Keratinocyte (primary cell): ENCODE measurements at regions not wholly inside any gene's neighbourhood (a gene's known extent, or its start where the extent isn't known, plus 50 kb on each side); places are given as distances from the start of the nearest gene placed in this dataset.

Experiments used
- DNase-seq: peaks from one replicate; pipeline ENCODE4 v3.0.0-alpha.2; 2011; ENCODE audit warnings: low read depth, missing footprints, low spot score
- FAIRE-seq: peaks from 2 replicates; lab custom pipeline; 2011; peaks lifted over from hg19 to GRCh38; lab: Jason Lieb, UNC
- H2AFZ ChIP-seq: 2 replicates; pipeline ENCODE4 v1.6.0; 2012; ENCODE audit warnings: low read length, control low read depth, inconsistent platforms; ENCODE audit not compliant: control insufficient read depth
- H3K27ac ChIP-seq: 2 replicates; pipeline ENCODE4 v1.5.1; 2011; ENCODE audit warnings: low read length; ENCODE audit not compliant: control insufficient read depth, insufficient read depth
- H3K27me3 ChIP-seq: 3 replicates; pipeline ENCODE4 v1.6.0; 2011; ENCODE audit warnings: low read length; ENCODE audit not compliant: control insufficient read depth, insufficient read depth; ENCODE audit errors: extremely low read depth
- H3K36me3 ChIP-seq, 2 experiments: 2 replicates in 1 of 2; 3 replicates in 1 of 2; pipeline ENCODE4 v1.5.1; 2011; ENCODE audit warnings: low read length in 2 of 2, mild to moderate bottlenecking in 1 of 2; ENCODE audit not compliant: control insufficient read depth in 2 of 2, insufficient read depth in 2 of 2; ENCODE audit errors: extremely low read depth in 1 of 2
- H3K4me1 ChIP-seq: 3 replicates; pipeline ENCODE4 v1.5.1; 2011; ENCODE audit warnings: low read length; ENCODE audit not compliant: control insufficient read depth, insufficient read depth; ENCODE audit errors: extremely low read depth
- H3K4me2 ChIP-seq: 3 replicates; pipeline ENCODE4 v1.6.0; 2011; ENCODE audit warnings: low read depth, low read length; ENCODE audit not compliant: control insufficient read depth, insufficient read depth; ENCODE audit errors: extremely low read depth
- H3K4me3 ChIP-seq, 3 experiments: fragments of 200-600 bp in 1 of 3; sonication (generic) in 1 of 3; 2 replicates in 2 of 3; 3 replicates in 1 of 3; pipeline ENCODE4 v1.5.1; 2011 to 2016; ENCODE audit warnings: low read length in 3 of 3, mild to moderate bottlenecking in 3 of 3, control low read depth in 2 of 3, inconsistent platforms in 1 of 3, low read depth in 1 of 3, mixed read lengths in 1 of 3, mixed run types in 1 of 3, moderate library complexity in 1 of 3; ENCODE audit not compliant: control insufficient read depth in 2 of 3, insufficient read depth in 2 of 3; ENCODE audit errors: extremely low read depth in 1 of 3
- H3K79me2 ChIP-seq: 2 replicates; pipeline ENCODE4 v1.6.0; 2012; ENCODE audit warnings: low read length; ENCODE audit not compliant: control insufficient read depth, insufficient read depth
- H3K9ac ChIP-seq: 3 replicates; pipeline ENCODE4 v1.6.0; 2011; ENCODE audit warnings: low read length; ENCODE audit not compliant: control insufficient read depth, insufficient read depth; ENCODE audit errors: extremely low read depth
- H3K9me1 ChIP-seq: 3 replicates; pipeline ENCODE4 v1.6.0; 2011; ENCODE audit warnings: low read length; ENCODE audit not compliant: control insufficient read depth, insufficient read depth; ENCODE audit errors: extremely low read depth
- H3K9me3 ChIP-seq: 2 replicates; pipeline ENCODE4 v1.5.1; 2012; ENCODE audit warnings: low read depth, low read length; ENCODE audit not compliant: control insufficient read depth
- H4K20me1 ChIP-seq: 3 replicates; pipeline ENCODE4 v1.6.0; 2011; ENCODE audit warnings: low read length; ENCODE audit not compliant: control insufficient read depth, insufficient read depth; ENCODE audit errors: extremely low read depth
- EZH2 ChIP-seq: IDR thresholded peaks from one replicate; pipeline ENCODE4 v1.6.1; 2012; ENCODE audit warnings: inconsistent platforms, mild to moderate bottlenecking, low read length, moderate library complexity
- dilution Hi-C: fragments of 300-500 bp; cut with MboI; formaldehyde crosslinking; loops from one replicate; pipeline ENCODE4 v1.7.0; 2020; ENCODE audit warnings: low sequenced_read_pairs; ENCODE audit not compliant: extremely low pct_ligation_motif_present
- TF ChIP-seq, protein P1 (sequence below), 3 experiments: IDR thresholded peaks in 1 of 3; conservative IDR thresholded peaks in 1 of 3; optimal IDR thresholded peaks in 1 of 3; 2 replicates in 2 of 3; 3 replicates in 1 of 3; pipeline versions ENCODE3 to v1.5.1; 2011; ENCODE audit warnings: low read length in 3 of 3, mild to moderate bottlenecking in 3 of 3, moderate library complexity in 2 of 3, control low read depth in 1 of 3, inconsistent platforms in 1 of 3; ENCODE audit not compliant: insufficient read depth in 2 of 3; ENCODE audit errors: extremely low read depth in 1 of 3

DNA sequence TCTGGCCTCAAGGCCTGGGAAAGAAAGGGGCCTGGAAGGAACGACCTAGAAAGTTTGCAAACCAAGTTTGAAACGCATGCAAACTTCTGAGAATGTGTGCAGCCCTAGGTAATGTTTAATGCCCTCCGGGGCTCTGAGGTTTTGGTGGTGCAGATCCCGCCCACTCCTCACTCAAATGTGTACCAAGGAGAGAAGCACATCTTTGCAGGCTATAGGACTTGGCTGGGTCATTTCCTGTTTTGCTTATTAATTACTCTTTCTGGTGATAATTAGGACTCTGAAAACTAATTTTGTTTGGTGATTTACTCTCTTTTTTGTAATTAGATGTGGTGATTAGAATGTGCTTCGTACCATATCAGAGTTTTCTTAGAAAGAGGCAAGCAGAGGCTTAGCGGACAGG is 625.9 kb upstream of the CADM1 start:
- H3K36me3 ChIP-seq = no peaks in the 10 kb centered on the region
- H3K27ac ChIP-seq = no peak overlapping the region
- H2AFZ ChIP-seq = no peak overlapping the region
- no peaks in the 10 kb centered on the region for H4K20me1 ChIP-seq
- no peaks in the 10 kb centered on the region for H3K4me1 ChIP-seq
- no peak overlapping the region for H3K4me2 ChIP-seq
- no peaks in the 10 kb centered on the region for H3K27me3 ChIP-seq
- no peak for DNase-seq
- no peaks in the 10 kb centered on the region for H3K9me3 ChIP-seq
- no peaks in the 10 kb centered on the region for H3K79me2 ChIP-seq
- no peak overlapping the region for H3K4me3 ChIP-seq
- H3K9ac ChIP-seq = no peak overlapping the region
- no peak for FAIRE-seq
- dilution Hi-C loops = no loop called here
- TF ChIP-seq, protein P1, sequence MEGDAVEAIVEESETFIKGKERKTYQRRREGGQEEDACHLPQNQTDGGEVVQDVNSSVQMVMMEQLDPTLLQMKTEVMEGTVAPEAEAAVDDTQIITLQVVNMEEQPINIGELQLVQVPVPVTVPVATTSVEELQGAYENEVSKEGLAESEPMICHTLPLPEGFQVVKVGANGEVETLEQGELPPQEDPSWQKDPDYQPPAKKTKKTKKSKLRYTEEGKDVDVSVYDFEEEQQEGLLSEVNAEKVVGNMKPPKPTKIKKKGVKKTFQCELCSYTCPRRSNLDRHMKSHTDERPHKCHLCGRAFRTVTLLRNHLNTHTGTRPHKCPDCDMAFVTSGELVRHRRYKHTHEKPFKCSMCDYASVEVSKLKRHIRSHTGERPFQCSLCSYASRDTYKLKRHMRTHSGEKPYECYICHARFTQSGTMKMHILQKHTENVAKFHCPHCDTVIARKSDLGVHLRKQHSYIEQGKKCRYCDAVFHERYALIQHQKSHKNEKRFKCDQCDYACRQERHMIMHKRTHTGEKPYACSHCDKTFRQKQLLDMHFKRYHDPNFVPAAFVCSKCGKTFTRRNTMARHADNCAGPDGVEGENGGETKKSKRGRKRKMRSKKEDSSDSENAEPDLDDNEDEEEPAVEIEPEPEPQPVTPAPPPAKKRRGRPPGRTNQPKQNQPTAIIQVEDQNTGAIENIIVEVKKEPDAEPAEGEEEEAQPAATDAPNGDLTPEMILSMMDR (optimal IDR thresholded peaks at IDR 0.05 in 1 of 3, IDR thresholded peaks at IDR 0.05 in 1 of 3, conservative IDR thresholded peaks at IDR 0.05 in 1 of 3; ENCODE audit: extremely low read depth in 1 of 3, insufficient read depth in 2 of 3, low read length in 3 of 3) = no peak
- no peak for TF ChIP-seq EZH2
- H3K9me1 ChIP-seq = no peaks in the 10 kb centered on the region

DNA sequence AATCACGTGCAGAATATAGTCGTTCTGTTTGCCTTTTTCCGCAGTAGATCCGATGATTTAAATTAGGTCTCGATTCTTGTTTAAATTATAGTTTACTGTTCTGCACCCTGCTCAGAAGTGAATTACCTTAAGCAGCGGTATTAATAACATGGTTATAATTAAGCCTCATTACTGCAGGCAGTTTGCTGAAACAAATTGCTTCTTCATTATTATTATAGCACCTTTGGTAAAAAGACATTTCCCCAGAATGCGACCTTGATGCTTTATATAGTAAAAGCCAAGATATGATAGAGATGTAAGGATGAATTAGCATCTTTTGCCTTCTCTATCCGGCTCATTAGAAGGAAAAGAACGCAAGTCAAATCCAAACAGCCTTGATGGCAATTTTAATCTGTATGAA is 625.2 kb upstream of the CADM1 start:
- H3K9ac ChIP-seq = no peak overlapping the region
- H3K4me2 ChIP-seq = no peak overlapping the region
- H3K4me3 ChIP-seq = no peak overlapping the region
- H3K27ac ChIP-seq = no peak overlapping the region
- no peak for FAIRE-seq
- no peak for DNase-seq
- no peaks in the 10 kb centered on the region for H3K79me2 ChIP-seq
- dilution Hi-C loops = no loop called here
- H4K20me1 ChIP-seq = no peaks in the 10 kb centered on the region
- H3K9me1 ChIP-seq = no peaks in the 10 kb centered on the region
- no peaks in the 10 kb centered on the region for H3K4me1 ChIP-seq
- TF ChIP-seq EZH2 = no peak
- TF ChIP-seq, protein P1 (optimal IDR thresholded peaks at IDR 0.05 in 1 of 3, IDR thresholded peaks at IDR 0.05 in 1 of 3, conservative IDR thresholded peaks at IDR 0.05 in 1 of 3; ENCODE audit: extremely low read depth in 1 of 3, insufficient read depth in 2 of 3, low read length in 3 of 3) = no peak
- H2AFZ ChIP-seq = no peak overlapping the region
- no peaks in the 10 kb centered on the region for H3K9me3 ChIP-seq
- no peaks in the 10 kb centered on the region for H3K36me3 ChIP-seq
- H3K27me3 ChIP-seq = no peaks in the 10 kb centered on the region
